ENCODE measurements at regions not wholly inside any gene's neighbourhood (a gene's known extent, or its start where the extent isn't known, plus 50 kb on each side); places are given as distances from the start of the nearest gene placed in this dataset.

- TF ChIP-seq POLR2AphosphoS5 (IDR thresholded peaks at IDR 0.05; ENCODE audit: low read depth, low read length) = no peak
- no peak for TF ChIP-seq POLR2A (IDR thresholded peaks at IDR 0.05; ENCODE audit: low read depth, low read length)
Observed at GRCh38 chr14:84454114-84454513, 1075.8 kb upstream of the FLRT2 start.
